GM23338 (cell line): ENCODE measurements at regions not wholly inside any gene's neighbourhood (a gene's known extent, or its start where the extent isn't known, plus 50 kb on each side); places are given as distances from the start of the nearest gene placed in this dataset.

Source experiments
- CREB1 ChIP-seq: fragments of 250-450 bp; sonication (Bioruptor Pico); IDR thresholded peaks from 2 replicates; pipeline ENCODE4 v1.5.0; 2020; ENCODE audit warnings: low read depth, mild to moderate bottlenecking, moderate library complexity
- ETS1 ChIP-seq: IDR thresholded peaks from 2 replicates; pipeline ENCODE4 v1.6.1; 2016; ENCODE audit warnings: antibody characterized with exemption
- EZH2 ChIP-seq: fragments of 200-600 bp; sonication (generic); IDR thresholded peaks from one replicate; pipeline ENCODE4 v1.8.0; 2017; ENCODE audit warnings: antibody characterized with exemption, mild to moderate bottlenecking, low read depth; ENCODE audit not compliant: unreplicated experiment
- EZH2phosphoT487 ChIP-seq: fragments of 200-600 bp; sonication (generic); IDR thresholded peaks from one replicate; pipeline ENCODE4 v1.8.1; 2018; ENCODE audit warnings: antibody characterized with exemption; ENCODE audit not compliant: unreplicated experiment
- JUNB ChIP-seq: IDR thresholded peaks from one replicate; pipeline ENCODE4 v1.6.1; 2016; ENCODE audit warnings: antibody characterized with exemption; ENCODE audit not compliant: unreplicated experiment
- NANOG ChIP-seq: IDR thresholded peaks from 2 replicates; pipeline ENCODE4 v1.6.1; 2016; ENCODE audit warnings: antibody characterized with exemption, borderline replicate concordance
- POLR2AphosphoS5 ChIP-seq: IDR thresholded peaks from 2 replicates; pipeline ENCODE4 v1.6.1; 2016; ENCODE audit warnings: antibody characterized with exemption, low read depth
- STAT1 ChIP-seq: IDR thresholded peaks from one replicate; pipeline ENCODE4 v1.6.1; 2016; ENCODE audit warnings: antibody characterized with exemption; ENCODE audit not compliant: unreplicated experiment
- ZNF114 ChIP-seq: fragments of 250-450 bp; sonication (Bioruptor Pico); IDR thresholded peaks from 2 replicates; pipeline ENCODE4 v1.5.0; 2020; ENCODE audit warnings: mild to moderate bottlenecking, moderate library complexity
- ZNF331 ChIP-seq: fragments of 250-450 bp; sonication (Bioruptor Pico); IDR thresholded peaks from 2 replicates; pipeline ENCODE4 v1.5.0; 2020; ENCODE audit warnings: low read depth, mild to moderate bottlenecking, moderate library complexity
- TF ChIP-seq, protein P1 (sequence below), 2 experiments: fragments of 200-600 bp in 1 of 2; sonication (generic) in 1 of 2; conservative IDR thresholded peaks; 2 replicates each; pipeline versions ENCODE4 v1.5.1 to v1.6.1; 2016 to 2017; ENCODE audit warnings: antibody characterized with exemption in 2 of 2, low read depth in 2 of 2, mild to moderate bottlenecking in 2 of 2, moderate library complexity in 1 of 2
- TF ChIP-seq, protein P2 (sequence below): IDR thresholded peaks from one replicate; pipeline ENCODE4 v1.6.1; 2018; ENCODE audit warnings: antibody characterized with exemption; ENCODE audit not compliant: unreplicated experiment

DNA sequence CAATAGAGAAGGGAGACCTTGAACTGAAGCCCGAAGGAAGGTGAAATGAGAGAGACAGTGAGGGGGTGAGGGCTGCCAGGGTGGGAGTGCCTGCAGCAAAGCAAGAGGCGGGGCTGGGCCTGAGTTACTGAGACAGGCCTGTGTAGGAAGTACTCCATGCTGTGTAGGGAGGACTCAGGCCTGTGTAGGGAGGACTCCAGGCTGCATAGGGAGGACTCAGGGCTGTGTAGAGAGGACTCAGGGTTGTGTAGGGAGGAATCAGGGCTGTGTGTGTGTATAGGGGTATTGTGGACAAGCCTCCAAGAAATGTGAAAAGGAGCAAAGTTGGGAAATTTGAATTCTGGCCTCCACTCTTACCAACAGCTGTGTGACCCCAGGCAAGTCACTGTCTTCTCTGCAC lies 133.8 kb upstream of the CACNA1E start:
- TF ChIP-seq EZH2: no peak
- TF ChIP-seq, protein P1, sequence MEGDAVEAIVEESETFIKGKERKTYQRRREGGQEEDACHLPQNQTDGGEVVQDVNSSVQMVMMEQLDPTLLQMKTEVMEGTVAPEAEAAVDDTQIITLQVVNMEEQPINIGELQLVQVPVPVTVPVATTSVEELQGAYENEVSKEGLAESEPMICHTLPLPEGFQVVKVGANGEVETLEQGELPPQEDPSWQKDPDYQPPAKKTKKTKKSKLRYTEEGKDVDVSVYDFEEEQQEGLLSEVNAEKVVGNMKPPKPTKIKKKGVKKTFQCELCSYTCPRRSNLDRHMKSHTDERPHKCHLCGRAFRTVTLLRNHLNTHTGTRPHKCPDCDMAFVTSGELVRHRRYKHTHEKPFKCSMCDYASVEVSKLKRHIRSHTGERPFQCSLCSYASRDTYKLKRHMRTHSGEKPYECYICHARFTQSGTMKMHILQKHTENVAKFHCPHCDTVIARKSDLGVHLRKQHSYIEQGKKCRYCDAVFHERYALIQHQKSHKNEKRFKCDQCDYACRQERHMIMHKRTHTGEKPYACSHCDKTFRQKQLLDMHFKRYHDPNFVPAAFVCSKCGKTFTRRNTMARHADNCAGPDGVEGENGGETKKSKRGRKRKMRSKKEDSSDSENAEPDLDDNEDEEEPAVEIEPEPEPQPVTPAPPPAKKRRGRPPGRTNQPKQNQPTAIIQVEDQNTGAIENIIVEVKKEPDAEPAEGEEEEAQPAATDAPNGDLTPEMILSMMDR (conservative IDR thresholded peaks at IDR 0.05; ENCODE audit: low read depth in 2 of 2): no peak
- no peak for TF ChIP-seq EZH2phosphoT487
- no peak for TF ChIP-seq POLR2AphosphoS5
- TF ChIP-seq NANOG: no peak
- TF ChIP-seq, protein P2, sequence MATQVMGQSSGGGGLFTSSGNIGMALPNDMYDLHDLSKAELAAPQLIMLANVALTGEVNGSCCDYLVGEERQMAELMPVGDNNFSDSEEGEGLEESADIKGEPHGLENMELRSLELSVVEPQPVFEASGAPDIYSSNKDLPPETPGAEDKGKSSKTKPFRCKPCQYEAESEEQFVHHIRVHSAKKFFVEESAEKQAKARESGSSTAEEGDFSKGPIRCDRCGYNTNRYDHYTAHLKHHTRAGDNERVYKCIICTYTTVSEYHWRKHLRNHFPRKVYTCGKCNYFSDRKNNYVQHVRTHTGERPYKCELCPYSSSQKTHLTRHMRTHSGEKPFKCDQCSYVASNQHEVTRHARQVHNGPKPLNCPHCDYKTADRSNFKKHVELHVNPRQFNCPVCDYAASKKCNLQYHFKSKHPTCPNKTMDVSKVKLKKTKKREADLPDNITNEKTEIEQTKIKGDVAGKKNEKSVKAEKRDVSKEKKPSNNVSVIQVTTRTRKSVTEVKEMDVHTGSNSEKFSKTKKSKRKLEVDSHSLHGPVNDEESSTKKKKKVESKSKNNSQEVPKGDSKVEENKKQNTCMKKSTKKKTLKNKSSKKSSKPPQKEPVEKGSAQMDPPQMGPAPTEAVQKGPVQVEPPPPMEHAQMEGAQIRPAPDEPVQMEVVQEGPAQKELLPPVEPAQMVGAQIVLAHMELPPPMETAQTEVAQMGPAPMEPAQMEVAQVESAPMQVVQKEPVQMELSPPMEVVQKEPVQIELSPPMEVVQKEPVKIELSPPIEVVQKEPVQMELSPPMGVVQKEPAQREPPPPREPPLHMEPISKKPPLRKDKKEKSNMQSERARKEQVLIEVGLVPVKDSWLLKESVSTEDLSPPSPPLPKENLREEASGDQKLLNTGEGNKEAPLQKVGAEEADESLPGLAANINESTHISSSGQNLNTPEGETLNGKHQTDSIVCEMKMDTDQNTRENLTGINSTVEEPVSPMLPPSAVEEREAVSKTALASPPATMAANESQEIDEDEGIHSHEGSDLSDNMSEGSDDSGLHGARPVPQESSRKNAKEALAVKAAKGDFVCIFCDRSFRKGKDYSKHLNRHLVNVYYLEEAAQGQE: no peak
- no peak for TF ChIP-seq ETS1
- no peak for TF ChIP-seq JUNB
- TF ChIP-seq CREB1 (CRISPR knock-in tag): no peak
- no peak for TF ChIP-seq ZNF331 (CRISPR knock-in tag)
- TF ChIP-seq ZNF114 (CRISPR knock-in tag): no peak
- no peak for TF ChIP-seq STAT1
